LNCAP (cell line): ENCODE measurements at regions not wholly inside any gene's neighbourhood (a gene's known extent, or its start where the extent isn't known, plus 50 kb on each side); places are given as distances from the start of the nearest gene placed in this dataset.
A peak's percentile ranks its signal among the peaks of the same experiment; 100 is the strongest.

Source experiments
- CTCF ChIP-seq: fragments of 450-650 bp; IDR thresholded peaks from 2 replicates; pipeline ENCODE4 v1.5.1; 2017; ENCODE audit warnings: mild to moderate bottlenecking

- no peak for TF ChIP-seq CTCF
Observed at GRCh38 chr20:55439070-55439469, 566.2 kb downstream of the CBLN4 start.

- TF ChIP-seq CTCF = no peak
Observed at GRCh38 chr20:55437798-55438415, 567.4 kb downstream of the CBLN4 start.

GRCh38 chr20:55424968-55425367 lies 580.4 kb downstream of the CBLN4 start:
- TF ChIP-seq CTCF = no peak

- no peak for TF ChIP-seq CTCF
Observed at GRCh38 chr20:55424476-55424875, 580.8 kb downstream of the CBLN4 start.

GRCh38 chr20:55417836-55418235 lies 587.5 kb downstream of the CBLN4 start:
- no peak for TF ChIP-seq CTCF

- peak; percentile 27; the same call in 1 of the 2 replicates for TF ChIP-seq CTCF
Observed at GRCh38 chr20:55415567-55416142, 589.7 kb downstream of the CBLN4 start.

GRCh38 chr20:55406891-55407290 lies 598.4 kb downstream of the CBLN4 start:
- no peak for TF ChIP-seq CTCF

- TF ChIP-seq CTCF = no peak
Observed at GRCh38 chr20:55394592-55394991, 610.7 kb downstream of the CBLN4 start.
